ENCODE measurements at regions not wholly inside any gene's neighbourhood (a gene's known extent, or its start where the extent isn't known, plus 50 kb on each side); places are given as distances from the start of the nearest gene placed in this dataset.

GRCh38 chrX:9337046-9337445 lies 127.8 kb upstream of the TBL1X start:
- Mint-ChIP-seq H3K4me3 (ENCODE audit: low read depth, unreplicated experiment) (no peak overlapping the region), H3K9me3 (ENCODE audit: low read depth, unreplicated experiment) (no peaks in the 10 kb centered on the region), H3K36me3 (ENCODE audit: insufficient read depth, unreplicated experiment) (no peaks in the 10 kb centered on the region), H3K27ac (ENCODE audit: unreplicated experiment) (no peak overlapping the region), H3K4me1 (ENCODE audit: low read depth, unreplicated experiment) (peaks cover 26% of the 10 kb centered on the region), H3K27me3 (ENCODE audit: unreplicated experiment) (no peaks in the 10 kb centered on the region)
- no TSS peak for BruUV-seq (replicated peaks)
- TF ChIP-seq CTCF (IDR thresholded peaks at IDR 0.05; ENCODE audit: unreplicated experiment) = no peak
- no peak for DNase-seq
- CTCF ChIA-PET = interaction anchor here (0.5 kb wide), 2 partner anchors 15 to 147 kb away, joined by 4 to 5 read pairs; no protein-coding TSS in a partner anchor
- intact Hi-C loops (cut with micrococcal nuclease; ENCODE audit: unreplicated experiment) = no loop called here

GRCh38 chrX:9338986-9339385 lies 125.9 kb upstream of the TBL1X start:
- no peaks in the 10 kb centered on the region for H3K27me3 Mint-ChIP-seq (ENCODE audit: unreplicated experiment)
- CTCF ChIA-PET = no interaction called here
- no peak for DNase-seq

GRCh38 chrX:9339603-9340491 lies 125.0 kb upstream of the TBL1X start:
- Mint-ChIP-seq H3K4me3 (ENCODE audit: low read depth, unreplicated experiment) (no peak overlapping the region), H3K27ac (ENCODE audit: unreplicated experiment) (no peak overlapping the region), H3K27me3 (ENCODE audit: unreplicated experiment) (no peaks in the 10 kb centered on the region), H3K36me3 (ENCODE audit: insufficient read depth, unreplicated experiment) (peaks cover 4% of the 10 kb centered on the region), H3K9me3 (ENCODE audit: low read depth, unreplicated experiment) (no peaks in the 10 kb centered on the region), H3K4me1 (ENCODE audit: low read depth, unreplicated experiment) (peaks cover 9% of the 10 kb centered on the region)
- BruUV-seq (replicated peaks) = no TSS peak
- DNase-seq = no peak
- TF ChIP-seq CTCF (IDR thresholded peaks at IDR 0.05; ENCODE audit: unreplicated experiment) = no peak
- intact Hi-C loops (cut with micrococcal nuclease; ENCODE audit: unreplicated experiment) = loop anchor here (2.0 kb wide), 1 partner anchor 369 kb away; no protein-coding TSS in a partner anchor
- CTCF ChIA-PET = no interaction called here

More at GRCh38 chrX:9338986-9339385, 125.9 kb upstream of the TBL1X start:
- peaks cover 4% of the 10 kb centered on the region for H3K36me3 Mint-ChIP-seq (ENCODE audit: insufficient read depth, unreplicated experiment)
- no peak for TF ChIP-seq CTCF (IDR thresholded peaks at IDR 0.05; ENCODE audit: unreplicated experiment)
- H3K4me3 Mint-ChIP-seq (ENCODE audit: low read depth, unreplicated experiment) = no peak overlapping the region
- H3K4me1 Mint-ChIP-seq (ENCODE audit: low read depth, unreplicated experiment) = peaks cover 10% of the 10 kb centered on the region
- H3K27ac Mint-ChIP-seq (ENCODE audit: unreplicated experiment) = no peak overlapping the region
- H3K9me3 Mint-ChIP-seq (ENCODE audit: low read depth, unreplicated experiment) = no peaks in the 10 kb centered on the region
- BruUV-seq (replicated peaks) = no TSS peak
- intact Hi-C loops (cut with micrococcal nuclease; ENCODE audit: unreplicated experiment) = no loop called here

GRCh38 chrX:9340598-9341290 lies 124.1 kb upstream of the TBL1X start:
- H3K27ac Mint-ChIP-seq (ENCODE audit: unreplicated experiment) = peak overlapping the region; percentile 62
- H3K9me3 Mint-ChIP-seq (ENCODE audit: low read depth, unreplicated experiment) = no peaks in the 10 kb centered on the region
- intact Hi-C loops (cut with micrococcal nuclease; ENCODE audit: unreplicated experiment) = loop anchor here (2.0 kb wide), 1 partner anchor 370 kb away; no protein-coding TSS in a partner anchor
- H3K4me3 Mint-ChIP-seq (ENCODE audit: low read depth, unreplicated experiment) = no peak overlapping the region
- no peak for DNase-seq
- no peaks in the 10 kb centered on the region for H3K27me3 Mint-ChIP-seq (ENCODE audit: unreplicated experiment)
- TF ChIP-seq CTCF (IDR thresholded peaks at IDR 0.05; ENCODE audit: unreplicated experiment) = no peak
- no TSS peak for BruUV-seq (replicated peaks)
- peaks cover 9% of the 10 kb centered on the region for H3K4me1 Mint-ChIP-seq (ENCODE audit: low read depth, unreplicated experiment)
- CTCF ChIA-PET = no interaction called here
- peaks cover 4% of the 10 kb centered on the region for H3K36me3 Mint-ChIP-seq (ENCODE audit: insufficient read depth, unreplicated experiment)
